ENCODE measurements at regions not wholly inside any gene's neighbourhood (a gene's known extent, or its start where the extent isn't known, plus 50 kb on each side); places are given as distances from the start of the nearest gene placed in this dataset.
"Not testable (repeated sequence)": the region's sequence is repeated elsewhere in the genome, so short reads cannot be mapped to it uniquely, and the experiment has no call there.

DNA sequence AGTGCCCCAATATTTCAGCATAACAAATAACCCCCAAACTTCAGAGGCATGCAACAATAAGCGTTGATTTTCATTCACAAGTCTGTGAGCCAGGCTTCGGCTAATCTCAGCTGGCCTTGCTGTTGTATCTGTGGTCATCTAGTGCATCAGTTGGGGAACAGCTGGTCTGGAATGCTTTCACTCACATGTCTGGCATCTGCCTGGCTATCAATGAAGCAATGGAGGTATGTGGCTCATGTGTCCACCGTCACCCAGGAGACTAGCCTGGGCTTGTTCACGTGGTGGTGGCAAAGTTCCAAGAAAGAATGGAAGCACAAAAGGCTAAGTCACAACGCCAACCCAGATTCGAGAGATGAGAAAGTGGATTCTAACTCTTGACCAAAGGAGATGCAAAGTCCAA, 304.8 kb upstream of the ISX start:
- DNase-seq: peak in 1 of 3 experiments; percentile 6

DNA sequence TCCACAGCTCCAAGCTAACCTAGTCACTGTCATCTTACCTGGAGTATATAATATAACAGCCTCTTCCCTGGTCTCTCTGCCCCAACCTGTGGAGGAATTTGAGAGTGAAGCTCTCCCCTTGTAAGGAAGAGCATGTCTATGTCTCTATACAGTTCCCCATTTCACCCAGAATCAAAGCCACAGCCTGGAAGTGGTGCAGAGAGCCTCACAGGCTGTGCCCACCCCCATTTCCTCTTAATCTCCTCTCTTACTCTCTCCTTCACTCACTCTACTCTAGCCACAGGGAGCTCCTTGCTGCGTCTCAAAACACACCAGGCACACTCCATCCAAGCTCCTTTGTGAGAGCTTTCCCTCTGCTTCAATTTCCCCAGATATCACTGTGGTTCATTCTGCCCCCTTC, 302.5 kb upstream of the ISX start:
- DNase-seq: no peak

DNA sequence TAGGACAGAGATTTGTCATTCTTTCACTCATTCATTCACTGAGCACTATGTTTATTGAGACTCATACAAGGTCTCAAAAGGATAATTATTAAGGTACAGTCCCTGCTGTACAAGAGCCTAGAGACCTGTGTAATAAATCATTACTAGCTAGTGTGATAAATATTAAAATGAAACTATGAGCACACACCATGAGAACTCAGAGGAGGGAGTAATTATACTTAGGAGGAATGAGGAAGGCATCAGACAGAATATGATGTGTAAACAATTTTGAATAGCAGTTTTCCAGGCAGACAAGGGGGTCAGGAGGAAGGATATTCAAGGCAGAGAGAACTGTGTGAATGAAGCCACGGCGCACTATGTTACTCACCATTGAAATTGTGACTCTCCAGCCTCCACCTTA, 300.8 kb upstream of the ISX start:
- DNase-seq: peak in 1 of 3 experiments; percentile 4

DNA sequence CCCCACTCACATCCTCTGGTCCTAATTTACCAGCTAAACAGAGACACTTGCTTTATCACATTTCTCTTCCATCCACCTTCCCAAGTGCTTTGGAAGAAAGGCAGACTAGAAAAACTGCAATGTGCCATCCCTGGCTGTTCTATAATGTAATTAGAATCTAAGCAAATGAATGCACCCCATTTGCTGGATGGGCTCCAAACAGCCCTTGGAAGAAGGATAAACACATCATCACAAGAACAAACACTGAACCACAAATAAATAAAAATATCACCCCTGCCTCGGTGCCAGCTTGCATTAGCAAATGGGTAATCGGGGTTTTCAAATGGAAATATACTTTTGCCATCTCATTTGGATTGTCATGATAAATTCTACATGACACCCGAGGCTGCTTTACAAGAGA, 296.6 kb upstream of the ISX start:
- DNase-seq: no peak

DNA sequence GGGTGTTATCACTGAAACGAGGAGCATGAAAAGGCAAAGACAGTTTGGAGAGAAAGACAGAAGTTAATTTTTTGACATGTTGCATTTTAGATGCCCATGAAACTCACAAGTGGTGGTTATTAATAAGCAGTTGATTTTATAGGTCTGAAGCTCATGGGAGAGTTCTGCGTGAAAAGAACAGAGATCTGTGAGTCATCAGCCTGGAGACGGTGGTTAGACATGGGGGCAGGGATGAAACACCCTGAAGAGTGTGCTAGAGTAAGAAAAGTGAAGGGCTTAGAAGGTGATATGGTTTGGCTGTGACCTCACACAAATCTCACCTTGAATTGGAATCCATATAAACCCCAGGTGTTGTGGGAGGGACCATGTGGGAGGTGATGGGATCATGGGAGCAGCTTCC, 289.1 kb upstream of the ISX start:
- no peak for DNase-seq

DNA sequence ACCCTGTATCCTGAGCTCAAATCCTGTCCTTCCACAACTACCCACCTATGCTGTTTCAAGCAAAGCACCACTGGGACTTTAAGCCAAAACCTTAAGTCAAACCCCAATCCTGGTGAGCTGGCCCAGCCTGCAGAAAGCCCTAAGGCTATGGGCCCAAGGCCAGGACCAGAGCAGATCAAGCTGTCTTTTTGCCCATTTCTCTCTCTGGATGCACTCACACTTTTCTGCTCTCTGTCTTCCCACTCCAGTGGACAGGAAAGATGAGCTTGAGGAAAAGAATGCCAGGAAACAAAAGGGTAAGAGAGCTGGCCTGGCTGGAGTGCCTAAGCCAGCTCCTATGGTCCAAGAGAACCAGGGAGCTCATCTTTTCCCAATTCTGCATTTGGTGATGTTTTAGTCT, 284.3 kb upstream of the ISX start:
- no peak for DNase-seq

DNA sequence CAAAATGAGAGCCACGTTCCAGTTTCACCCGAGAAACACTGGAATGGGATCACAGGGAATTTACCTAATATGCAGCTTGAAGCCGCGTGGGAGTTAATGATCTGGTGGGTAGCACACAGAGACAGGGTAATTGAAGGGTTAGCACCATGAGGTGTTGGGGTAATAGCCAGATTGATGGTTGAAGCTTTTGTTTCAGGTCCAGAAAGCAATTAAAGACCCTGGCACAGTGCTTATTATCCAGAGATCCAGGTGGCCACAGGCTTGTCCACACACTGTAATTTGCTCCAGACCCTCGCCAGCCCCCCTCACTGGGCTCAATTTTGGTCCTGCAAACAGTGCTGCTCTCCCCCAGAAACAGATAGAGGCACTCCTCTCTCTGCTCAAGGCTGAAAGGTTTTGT, 282.5 kb upstream of the ISX start:
- DNase-seq: peak in 2 of 3 experiments; percentile 60 to 91

DNA sequence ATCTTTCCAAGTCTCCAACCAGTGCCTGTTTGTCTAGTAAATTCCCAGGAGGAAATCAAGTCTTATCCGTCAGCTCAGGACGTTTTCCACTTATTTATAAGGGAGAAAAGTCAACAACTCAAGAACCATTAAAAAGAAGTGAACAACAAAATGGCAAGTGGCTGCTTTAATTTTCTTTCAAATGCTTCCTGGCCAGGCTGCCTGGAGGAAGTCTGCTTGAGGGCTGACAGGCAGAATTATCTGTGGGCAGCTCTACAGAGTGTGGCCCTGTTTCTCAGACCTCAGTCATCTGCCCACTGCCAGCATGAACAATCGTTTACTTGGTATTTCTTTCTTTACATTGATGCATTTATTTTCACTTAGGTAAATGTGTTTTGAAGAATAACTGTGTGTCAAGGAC, 281.9 kb upstream of the ISX start:
- peak; percentile 32 to 69 (median 46) for DNase-seq

DNA sequence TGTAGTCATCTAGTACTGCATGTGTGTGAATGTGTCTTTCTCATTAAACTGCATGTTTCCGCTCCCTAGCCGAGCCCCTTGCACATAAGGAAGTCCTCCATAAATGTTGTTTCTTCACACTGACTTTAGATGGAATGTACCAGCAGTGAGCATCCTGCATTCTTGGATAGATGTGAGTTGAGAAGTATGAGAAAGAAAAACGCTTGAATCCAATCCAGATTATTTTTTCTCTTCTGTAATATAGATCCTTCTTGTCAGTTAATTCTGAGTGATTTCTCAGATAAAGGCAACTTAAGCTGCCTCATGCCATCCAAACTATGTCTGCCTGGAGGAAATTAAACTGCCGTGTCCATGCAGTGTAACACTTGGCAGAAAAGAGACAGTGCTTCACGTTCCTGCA, 268.1 kb upstream of the ISX start:
- DNase-seq: no peak

DNA sequence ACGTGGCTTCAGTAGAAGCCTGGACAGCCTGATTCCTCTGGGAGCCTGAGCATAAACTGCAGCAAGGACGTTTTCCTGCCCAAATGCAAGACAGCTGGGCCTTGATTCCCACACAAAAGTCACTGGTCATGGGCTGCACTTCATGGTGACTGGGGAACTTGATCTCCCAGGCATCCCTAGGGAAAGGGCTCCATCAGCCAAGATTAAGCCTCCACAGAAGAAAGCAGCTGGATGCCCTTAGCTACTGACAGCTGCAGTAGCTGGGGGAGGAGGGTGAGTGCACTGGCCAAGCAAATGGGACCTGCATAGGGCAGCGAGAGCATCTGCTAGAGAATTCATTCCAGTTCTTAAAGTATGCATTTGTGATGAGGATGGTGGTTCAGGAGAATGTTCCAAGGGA, 267.4 kb upstream of the ISX start:
- no peak for DNase-seq

DNA sequence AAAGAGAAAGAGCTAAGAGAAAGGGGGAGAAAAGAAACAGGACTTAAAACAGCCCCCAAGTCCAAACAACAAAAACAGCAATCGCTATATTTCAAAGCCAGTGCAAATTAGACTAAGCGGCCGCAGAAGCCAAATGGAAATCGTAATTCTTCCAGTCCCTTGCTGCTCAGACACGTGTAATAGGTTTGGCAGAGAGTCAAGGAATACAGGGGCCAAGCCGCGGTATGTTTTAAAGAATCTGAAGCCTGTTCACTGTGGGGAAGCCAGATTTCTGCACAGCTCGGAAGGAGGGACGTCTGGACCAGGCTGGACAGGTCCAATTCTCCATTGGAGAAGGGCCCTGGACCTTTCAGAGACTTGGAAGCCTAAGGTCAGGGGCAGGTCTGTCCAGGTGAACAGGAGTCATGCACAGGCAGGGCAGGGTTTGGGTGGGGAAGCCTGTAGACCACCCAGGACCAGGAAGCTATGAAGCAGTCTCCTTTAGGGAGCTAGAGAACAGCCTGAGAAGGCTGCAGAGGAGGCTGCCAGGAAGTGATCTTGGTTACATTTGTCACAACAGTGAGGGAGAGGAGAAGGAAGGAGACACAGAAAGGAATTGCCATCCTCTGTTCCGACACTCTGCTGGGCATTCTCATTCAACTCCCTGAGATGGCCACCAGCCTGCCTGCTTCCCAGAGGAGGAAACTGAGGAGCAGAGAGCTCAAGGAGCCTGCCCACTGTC, 265.5 kb upstream of the ISX start:
- no peak for DNase-seq

DNA sequence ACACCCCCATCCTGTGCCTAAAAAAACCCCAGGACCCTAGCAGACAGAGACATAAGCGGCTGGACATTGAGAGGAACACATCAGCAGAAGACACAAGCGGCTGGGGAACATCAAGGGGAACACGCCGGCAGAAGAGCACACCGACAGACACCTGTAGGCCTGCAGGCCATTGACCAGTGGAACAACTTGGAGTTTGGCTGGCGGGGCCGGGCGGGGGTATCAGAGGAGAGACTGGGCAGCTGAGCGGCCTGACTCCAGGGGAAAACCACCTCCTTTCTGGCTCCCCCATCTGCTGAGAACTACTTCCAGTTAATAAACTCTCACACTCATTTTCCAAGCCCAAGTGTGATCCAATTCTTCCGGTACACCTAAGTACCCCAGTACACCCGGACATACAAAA, 264.7 kb upstream of the ISX start:
- no peak for DNase-seq

DNA sequence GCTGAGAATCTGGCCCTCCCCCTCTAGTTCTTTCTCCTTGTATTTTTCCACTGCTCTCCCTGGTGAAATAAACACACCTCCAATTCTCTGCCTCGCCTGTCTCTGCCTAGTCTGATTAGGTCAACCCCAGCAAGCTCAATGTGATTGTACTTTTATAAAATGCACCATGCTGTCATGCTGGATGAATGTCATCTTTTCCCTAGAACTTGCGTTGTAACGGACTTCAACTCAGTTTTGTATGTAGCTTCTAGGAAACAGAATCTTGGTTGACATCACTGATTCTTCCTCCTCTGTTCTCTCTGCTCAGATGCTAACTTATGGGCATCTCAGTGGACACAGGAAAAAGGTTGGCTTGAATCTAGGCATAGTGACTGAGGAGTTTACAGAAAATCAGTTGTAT, 261.9 kb upstream of the ISX start:
- no peak for DNase-seq

DNA sequence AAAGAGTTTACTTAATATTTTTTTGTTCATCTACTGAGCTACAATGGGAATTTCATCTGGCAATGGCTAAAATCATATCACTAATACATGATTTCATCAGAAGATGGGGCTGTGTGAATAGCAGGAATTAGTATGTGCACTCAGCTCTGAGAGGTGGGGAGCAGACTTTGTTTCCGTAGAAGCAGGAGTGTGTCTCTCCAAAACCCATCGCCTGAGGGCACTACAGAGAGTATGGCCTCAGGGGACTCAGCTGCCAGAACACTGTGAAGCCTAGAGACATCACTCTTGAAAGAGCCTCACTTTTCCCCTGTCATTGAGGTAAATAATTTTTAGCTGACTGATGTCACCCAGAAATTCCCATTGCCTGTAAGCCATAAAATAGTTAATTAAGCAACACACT, 261.4 kb upstream of the ISX start:
- peak in 2 of 3 experiments; percentile 48 to 61 for DNase-seq

DNA sequence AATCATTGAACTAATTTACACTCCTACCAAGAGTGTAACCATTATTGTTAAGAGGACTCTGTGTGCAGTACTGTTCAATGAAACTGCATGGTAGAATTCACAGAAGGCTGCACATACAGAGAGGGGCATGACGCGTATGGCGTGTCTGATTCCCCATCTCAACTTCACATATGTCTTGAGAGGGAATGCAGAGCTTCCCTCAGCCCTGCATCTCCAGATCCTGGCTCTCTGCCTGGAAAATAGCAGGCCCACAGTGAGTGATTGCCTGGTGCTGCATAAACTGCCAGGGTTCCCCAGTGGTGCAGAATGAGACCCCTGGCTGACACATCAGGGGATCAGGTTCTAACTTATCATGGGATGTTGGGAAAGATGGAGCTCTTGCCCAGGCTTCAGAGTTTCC, 260.2 kb upstream of the ISX start:
- DNase-seq: no peak

DNA sequence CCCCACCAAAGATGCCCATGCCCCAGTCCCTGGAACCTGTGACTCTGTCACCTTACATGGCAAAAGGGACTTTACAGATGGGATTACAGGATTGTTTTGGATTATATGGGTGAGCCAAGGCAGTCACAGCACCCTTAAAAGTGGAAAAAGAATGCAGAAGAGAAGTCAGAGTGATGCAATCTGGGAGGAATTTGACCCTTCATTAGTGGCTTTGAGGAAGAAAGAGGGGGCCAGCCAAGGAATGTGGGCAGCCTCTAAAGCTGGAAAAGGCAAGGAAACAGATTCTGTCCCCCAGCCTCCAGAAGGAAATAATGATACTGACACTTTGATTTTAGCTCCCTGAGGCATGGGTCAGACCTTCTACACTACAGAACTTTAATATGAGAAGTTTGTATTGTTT, 257.3 kb upstream of the ISX start:
- DNase-seq: no peak

DNA sequence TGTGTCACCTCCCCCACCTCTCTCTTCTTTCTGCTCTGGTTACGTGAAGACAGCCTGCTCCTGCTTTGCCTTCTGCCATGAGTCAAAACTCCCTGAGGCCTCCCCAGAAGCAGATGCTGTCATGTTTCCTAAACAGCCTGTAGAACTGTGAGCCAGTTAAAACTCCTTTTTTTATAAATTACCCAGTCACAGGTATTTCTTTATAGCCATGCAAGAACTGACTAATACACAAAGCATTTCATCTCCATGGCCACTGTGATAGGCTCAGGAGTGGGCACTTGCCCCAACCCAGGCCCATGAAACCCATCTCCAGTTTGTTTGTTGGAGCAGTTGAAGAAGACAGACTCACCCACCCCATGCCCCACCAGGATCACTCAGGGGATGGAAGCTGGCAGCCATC, 253.3 kb upstream of the ISX start:
- DNase-seq: no peak

DNA sequence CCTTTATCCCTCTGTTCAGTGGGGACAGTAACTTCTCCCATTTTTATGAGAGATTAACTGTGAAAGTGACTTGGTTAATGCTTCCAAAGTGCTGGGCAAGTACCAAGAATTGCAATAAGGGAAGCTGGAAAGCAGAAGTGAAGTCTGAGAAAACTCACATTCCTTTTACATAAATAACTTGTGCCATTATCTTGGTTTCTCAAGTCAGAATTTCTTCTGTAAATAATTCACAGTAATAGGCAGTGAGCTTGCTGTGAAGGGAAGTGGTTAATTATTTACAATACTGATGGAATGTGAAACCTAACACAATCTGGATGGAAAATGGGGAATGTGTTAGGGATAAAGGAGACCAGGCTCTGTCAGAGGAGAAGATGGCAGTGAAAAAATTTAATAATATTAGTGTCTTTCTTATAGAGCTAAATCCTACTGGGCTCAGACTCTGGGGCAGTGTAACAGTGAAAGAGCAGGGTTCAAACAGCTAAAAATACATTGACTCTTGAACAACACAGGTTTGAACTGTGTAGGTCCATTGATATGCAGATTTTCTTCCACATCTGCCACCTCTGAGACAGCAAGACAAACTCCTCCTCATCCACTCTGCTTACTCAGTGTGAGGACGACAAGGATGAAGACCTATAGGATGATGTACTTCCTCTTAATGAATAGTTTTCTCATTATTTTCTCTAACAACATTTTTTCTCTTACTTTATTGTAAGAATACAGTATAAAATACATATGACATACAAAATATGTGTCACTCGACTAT, 251.5 kb upstream of the ISX start:
- DNase-seq: no peak

DNA sequence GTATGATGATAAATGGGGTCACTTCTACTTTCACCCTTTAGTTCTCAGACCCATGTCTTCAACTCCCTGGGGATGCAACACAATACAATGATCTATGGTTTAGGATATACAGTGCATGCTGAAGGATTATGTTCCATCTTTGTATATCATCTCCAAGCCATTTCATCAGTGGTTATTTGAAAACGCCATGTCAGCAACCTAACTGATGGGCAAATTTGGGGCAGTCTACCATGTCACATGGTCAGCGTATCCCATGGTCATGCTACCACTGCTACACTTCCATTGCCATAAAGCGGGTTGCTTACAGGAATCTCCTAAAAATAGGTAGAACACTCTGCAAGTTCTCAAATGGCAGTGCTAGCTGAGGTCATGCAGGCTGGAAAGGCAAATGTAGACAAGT, 236.5 kb upstream of the ISX start:
- no peak for DNase-seq

DNA sequence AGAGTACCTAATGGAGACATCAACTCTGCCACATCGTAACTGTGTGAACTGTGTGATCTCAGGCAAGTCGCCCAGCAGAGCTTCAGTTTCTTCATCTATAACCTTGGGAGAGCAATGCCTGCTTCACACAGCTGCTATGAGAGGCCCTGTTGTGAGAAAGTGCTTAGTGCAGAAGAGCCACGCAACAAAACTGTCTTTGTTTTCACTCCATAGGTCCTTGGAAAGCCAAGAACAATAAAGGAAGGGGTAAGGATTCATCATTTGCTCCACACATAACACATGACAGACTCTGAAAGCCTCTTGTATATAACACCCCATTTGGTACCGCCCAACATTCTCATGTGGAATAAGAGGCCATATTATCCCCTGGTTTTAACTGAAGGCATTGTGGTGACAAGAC, 231.9 kb upstream of the ISX start:
- no peak for DNase-seq

DNA sequence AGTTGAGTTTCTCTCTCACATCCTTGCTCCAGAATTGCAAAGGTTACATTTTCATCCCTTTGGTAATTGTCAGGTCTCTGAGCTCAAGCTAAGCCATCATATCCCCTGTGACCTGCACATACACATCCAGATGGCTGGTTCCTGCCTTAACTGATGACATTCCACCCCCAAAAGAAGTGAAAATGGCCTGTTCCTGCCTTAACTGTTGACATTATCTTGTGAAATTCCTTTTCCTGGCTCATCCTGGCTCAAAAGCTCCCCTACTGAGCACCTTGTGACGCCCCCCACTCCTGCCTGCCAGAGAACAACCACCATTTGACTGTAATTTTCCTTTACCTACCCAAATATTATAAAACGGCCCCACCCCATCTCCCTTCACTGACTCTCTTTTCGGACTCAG, 231.4 kb upstream of the ISX start:
- DNase-seq: not testable (repeated sequence)

DNA sequence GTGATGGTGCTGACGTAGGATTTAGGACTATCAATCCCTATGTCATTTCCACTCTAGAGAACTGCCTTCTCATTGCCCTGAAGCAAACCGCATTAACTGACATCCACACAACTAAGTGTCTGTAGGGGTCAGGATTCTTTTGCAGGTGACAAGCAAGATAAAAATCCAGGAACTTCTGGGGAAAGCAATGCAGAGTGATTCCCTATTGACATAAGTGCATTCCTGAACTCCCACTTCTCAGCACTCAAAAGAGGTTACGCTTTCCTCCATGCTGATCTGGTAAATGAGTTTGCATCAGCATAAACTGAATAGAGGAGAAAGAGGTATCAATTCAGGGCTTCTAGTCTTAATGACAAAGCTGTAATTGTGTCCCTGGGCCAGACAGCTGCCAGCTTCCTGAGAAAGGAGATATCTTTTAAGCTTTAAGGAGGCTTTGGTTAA, 224.6 kb upstream of the ISX start:
- DNase-seq: no peak

DNA sequence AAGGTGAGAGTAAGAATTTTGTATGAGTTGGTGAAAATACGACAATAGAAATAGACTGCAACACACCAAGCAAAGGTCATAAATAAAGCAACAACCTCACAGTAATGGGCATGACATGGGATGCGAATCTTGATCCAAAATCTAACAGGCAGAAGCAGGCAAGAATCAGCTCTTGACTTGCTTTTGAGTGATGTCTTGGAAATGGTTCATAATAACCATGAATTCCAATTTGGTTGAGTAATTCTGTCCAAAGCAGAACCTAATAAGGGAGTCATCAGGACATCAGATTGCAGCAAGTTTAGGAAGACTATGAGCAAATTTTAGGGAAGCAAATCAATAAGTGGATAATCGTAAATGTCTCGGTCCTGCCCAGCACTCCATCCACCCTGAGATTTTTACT, 224.0 kb upstream of the ISX start:
- DNase-seq: no peak

DNA sequence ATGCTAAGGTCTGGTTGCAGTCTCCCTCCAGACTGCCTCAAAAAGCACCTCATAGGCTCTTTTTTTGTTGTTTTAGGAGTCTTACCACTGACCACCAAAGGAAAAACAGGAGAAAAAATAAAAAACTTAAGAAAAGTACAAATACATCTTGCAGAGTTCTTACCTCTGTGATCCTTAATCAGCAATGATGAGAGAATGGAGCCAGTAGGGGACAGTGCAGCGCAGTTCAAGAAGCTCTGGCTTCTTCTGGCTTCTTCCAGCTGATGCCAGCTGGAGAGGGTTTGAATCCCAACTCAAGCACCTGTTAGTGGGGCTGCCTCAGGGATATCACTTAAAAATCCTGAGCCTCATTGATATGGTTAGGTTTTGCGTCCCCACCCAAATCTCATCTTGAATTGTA, 223.3 kb upstream of the ISX start:
- DNase-seq: no peak

DNA sequence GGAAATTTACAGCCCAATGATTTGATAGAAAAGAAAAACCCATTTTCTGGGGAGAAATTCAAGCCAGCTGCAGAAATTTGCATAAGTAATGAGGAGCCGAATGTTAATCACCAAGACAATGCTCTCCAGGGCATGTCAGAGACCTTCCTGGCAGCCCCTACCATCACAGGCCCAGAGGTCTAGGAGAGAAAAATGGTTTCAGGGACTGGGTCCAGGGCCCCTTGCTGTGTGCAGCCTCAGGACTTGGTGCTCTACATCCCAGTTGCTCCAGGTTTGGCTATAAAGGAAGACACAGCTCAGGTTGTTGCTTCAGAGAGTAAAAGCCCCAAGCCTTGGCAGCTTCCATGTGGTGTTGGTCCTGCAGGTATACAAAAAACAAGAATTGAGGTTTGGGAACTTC, 222.2 kb upstream of the ISX start:
- DNase-seq: not testable (repeated sequence)
